Breast epithelium (tissue), 3 donors: ENCODE measurements at regions not wholly inside any gene's neighbourhood (a gene's known extent, or its start where the extent isn't known, plus 50 kb on each side); places are given as distances from the start of the nearest gene placed in this dataset.

Experiments
- POLR2A ChIP-seq: fragments of 450-650 bp; IDR thresholded peaks from one replicate; pipeline ENCODE4 v1.6.1; 2016; ENCODE audit warnings: antibody characterized with exemption, mild to moderate bottlenecking, moderate library complexity
- TF ChIP-seq, protein P1 (sequence below), 3 donors: fragments of 450-650 bp; IDR thresholded peaks; one replicate each; pipeline ENCODE4 v1.5.1; 2016 to 2017; ENCODE audit warnings: antibody characterized with exemption in 3 of 3, mild to moderate bottlenecking in 3 of 3, moderate library complexity in 3 of 3

DNA sequence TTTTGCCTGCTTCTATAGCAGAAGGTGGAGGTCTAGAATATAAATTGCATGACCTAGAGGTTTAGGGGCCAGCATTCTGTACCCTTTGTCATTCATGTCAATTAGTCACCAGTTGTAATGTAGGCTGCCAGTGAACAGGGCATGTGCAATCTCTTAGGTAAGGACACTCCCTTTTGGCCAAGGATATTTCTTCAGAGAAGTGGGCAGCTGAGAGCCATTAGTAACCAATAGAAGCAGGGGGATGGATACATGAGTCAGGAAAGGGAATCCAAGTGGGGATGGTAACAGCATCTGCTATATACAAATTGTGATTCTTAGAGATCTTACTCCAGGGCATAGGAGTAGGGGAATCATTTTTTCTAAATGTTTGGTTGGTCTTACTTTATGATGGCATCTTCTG lies 494.2 kb upstream of the JAG1 start:
- TF ChIP-seq POLR2A, result no peak
- TF ChIP-seq, protein P1, sequence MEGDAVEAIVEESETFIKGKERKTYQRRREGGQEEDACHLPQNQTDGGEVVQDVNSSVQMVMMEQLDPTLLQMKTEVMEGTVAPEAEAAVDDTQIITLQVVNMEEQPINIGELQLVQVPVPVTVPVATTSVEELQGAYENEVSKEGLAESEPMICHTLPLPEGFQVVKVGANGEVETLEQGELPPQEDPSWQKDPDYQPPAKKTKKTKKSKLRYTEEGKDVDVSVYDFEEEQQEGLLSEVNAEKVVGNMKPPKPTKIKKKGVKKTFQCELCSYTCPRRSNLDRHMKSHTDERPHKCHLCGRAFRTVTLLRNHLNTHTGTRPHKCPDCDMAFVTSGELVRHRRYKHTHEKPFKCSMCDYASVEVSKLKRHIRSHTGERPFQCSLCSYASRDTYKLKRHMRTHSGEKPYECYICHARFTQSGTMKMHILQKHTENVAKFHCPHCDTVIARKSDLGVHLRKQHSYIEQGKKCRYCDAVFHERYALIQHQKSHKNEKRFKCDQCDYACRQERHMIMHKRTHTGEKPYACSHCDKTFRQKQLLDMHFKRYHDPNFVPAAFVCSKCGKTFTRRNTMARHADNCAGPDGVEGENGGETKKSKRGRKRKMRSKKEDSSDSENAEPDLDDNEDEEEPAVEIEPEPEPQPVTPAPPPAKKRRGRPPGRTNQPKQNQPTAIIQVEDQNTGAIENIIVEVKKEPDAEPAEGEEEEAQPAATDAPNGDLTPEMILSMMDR (IDR thresholded peaks at IDR 0.05), result no peak
